Adrenal gland (tissue), 5 donors: ENCODE measurements at regions not wholly inside any gene's neighbourhood (a gene's known extent, or its start where the extent isn't known, plus 50 kb on each side); places are given as distances from the start of the nearest gene placed in this dataset.

Experiments
- CTCF ChIP-seq, 6 experiments: fragments of 450-650 bp in 4 of 6; fragments of 200-600 bp in 2 of 6; sonication (generic) in 1 of 6; IDR thresholded peaks; 1 replicate in 5 of 6; 2 replicates in 1 of 6; pipeline versions ENCODE4 v1.5.1 to v1.8.0; 2016 to 2021; ENCODE audit warnings: antibody characterized with exemption in 6 of 6, mild to moderate bottlenecking in 2 of 6, moderate library complexity in 1 of 6
- POLR2A ChIP-seq, 2 donors: fragments of 450-650 bp; IDR thresholded peaks; one replicate each; pipeline ENCODE4 v1.6.1; 2017; ENCODE audit warnings: antibody characterized with exemption in 2 of 2, mild to moderate bottlenecking in 2 of 2, moderate library complexity in 1 of 2
- donor health status: DM: no; HTN: no; CAD: no.

- TF ChIP-seq CTCF (IDR thresholded peaks at IDR 0.05) (no peak), POLR2A (IDR thresholded peaks at IDR 0.05) (no peak)
These were observed 169.0 kb downstream of the BARX2 start for GRCh38 chr11:129544691-129545090.
